ENCODE measurements at regions not wholly inside any gene's neighbourhood (a gene's known extent, or its start where the extent isn't known, plus 50 kb on each side); places are given as distances from the start of the nearest gene placed in this dataset.

GRCh38 chr10:130545122-130545521, 408.9 kb downstream of the GLRX3 start:
- TF ChIP-seq POLR2A (IDR thresholded peaks at IDR 0.05; ENCODE audit: low read depth, low read length) (no peak), CTCF (conservative IDR thresholded peaks at IDR 0.05; ENCODE audit: low read depth, low read length) (no peak), MXI1 (IDR thresholded peaks at IDR 0.05; ENCODE audit: borderline replicate concordance, low read depth, low read length) (no peak)
